IMR-90 (cell line): ENCODE measurements at regions not wholly inside any gene's neighbourhood (a gene's known extent, or its start where the extent isn't known, plus 50 kb on each side); places are given as distances from the start of the nearest gene placed in this dataset.

ENCODE experiments used
- ATAC-seq: fragments of 200-7000 bp; cut with Tn5 transposase; 2 replicates; pipeline ENCODE4 v1.9.1; 2020; ENCODE audit warnings: low read depth, mild to moderate bottlenecking, moderate library complexity
- BruUV-seq: library from RNA; stranded (reverse); fragments of 400-500 nt; replicated peaks from 2 replicates; lab custom pipeline; 2021; lab: Mats Ljungman, UMichigan
- CTCF ChIA-PET: fragments of 300-600 bp; formaldehyde crosslinking; extraction: SDS; loops from one replicate; lab custom pipeline; 2021; ENCODE audit warnings: antibody characterized with exemption; lab: Yijun Ruan, JAX
- POLR2A ChIA-PET: fragments of 300-600 bp; sonication (Branson Sonifier 250); formaldehyde crosslinking; loops from one replicate; lab custom pipeline; 2022; ENCODE audit warnings: antibody characterized with exemption; ENCODE audit not compliant: unreplicated experiment; lab: Charles Lee
- DNase-seq: peaks from one replicate; pipeline ENCODE4 v3.0.0; 2013
- H2AFZ ChIP-seq: replicated peaks from 2 replicates; pipeline ENCODE3; 2013; ENCODE audit warnings: low read length, mild to moderate bottlenecking; ENCODE audit not compliant: poor library complexity
- H2AK5ac ChIP-seq: 2 replicates; pipeline ENCODE4 v1.6.1; 2013; ENCODE audit warnings: low read depth, low read length, inconsistent platforms
- H2AK9ac ChIP-seq: replicated peaks from 2 replicates; pipeline ENCODE3; 2013; ENCODE audit warnings: mild to moderate bottlenecking, low read depth, low read length, moderate library complexity; ENCODE audit not compliant: poor library complexity
- H2BK120ac ChIP-seq: 2 replicates; pipeline ENCODE4 v1.6.1; 2013; ENCODE audit warnings: low read depth, low read length, inconsistent platforms
- H2BK15ac ChIP-seq: 3 replicates; pipeline ENCODE4 v1.6.1; 2013; ENCODE audit warnings: low read depth, low read length, inconsistent platforms
- H2BK20ac ChIP-seq: 2 replicates; pipeline ENCODE4 v1.6.1; 2013; ENCODE audit warnings: low read depth, mild to moderate bottlenecking, inconsistent platforms, low read length, moderate library complexity
- H2BK5ac ChIP-seq: 2 replicates; pipeline ENCODE4 v1.6.1; 2013; ENCODE audit warnings: mild to moderate bottlenecking, low read depth, low read length, inconsistent platforms; ENCODE audit not compliant: poor library complexity, severe bottlenecking
- H3K14ac ChIP-seq: replicated peaks from 2 replicates; pipeline ENCODE4 v1.6.1; 2013; ENCODE audit warnings: low read depth, low read length, inconsistent platforms
- H3K18ac ChIP-seq: 2 replicates; pipeline ENCODE4 v1.6.1; 2013; ENCODE audit warnings: low read depth, low read length, control low read depth
- H3K23ac ChIP-seq: 2 replicates; pipeline ENCODE4 v1.6.1; 2013; ENCODE audit warnings: low read depth, low read length, inconsistent platforms
- H3K27ac ChIP-seq: 2 replicates; pipeline ENCODE4 v1.5.1; 2013; ENCODE audit warnings: mild to moderate bottlenecking, control low read depth, low read length; ENCODE audit not compliant: insufficient read depth
- H3K27me3 ChIP-seq: 2 replicates; pipeline ENCODE4 v1.6.1; 2013; ENCODE audit warnings: low read length; ENCODE audit not compliant: control insufficient read depth, insufficient read depth
- H3K36me3 ChIP-seq: 2 replicates; pipeline ENCODE4 v1.6.1; 2013; ENCODE audit warnings: low read length, mixed read lengths; ENCODE audit not compliant: control insufficient read depth, insufficient read depth
- H3K4ac ChIP-seq: 2 replicates; pipeline ENCODE4 v1.6.1; 2013; ENCODE audit warnings: low read depth, low read length, inconsistent platforms
- H3K4me1 ChIP-seq: 2 replicates; pipeline ENCODE4 v1.6.1; 2013; ENCODE audit warnings: low read length, mixed read lengths; ENCODE audit not compliant: control insufficient read depth, insufficient read depth
- H3K4me2 ChIP-seq: 2 replicates; pipeline ENCODE4 v1.6.1; 2013; ENCODE audit warnings: low read depth, mild to moderate bottlenecking, control low read depth, low read length, moderate library complexity
- H3K4me3 ChIP-seq: 2 replicates; pipeline ENCODE4 v1.5.1; 2013; ENCODE audit warnings: low read depth, mild to moderate bottlenecking, control low read depth, low read length, moderate library complexity; ENCODE audit not compliant: insufficient read depth
- H3K56ac ChIP-seq: 2 replicates; pipeline ENCODE4 v1.6.1; 2013; ENCODE audit warnings: low read length, inconsistent platforms; ENCODE audit not compliant: insufficient read depth; ENCODE audit errors: extremely low read depth
- H3K79me1 ChIP-seq, 2 experiments: 2 replicates each; pipeline ENCODE4 v1.6.1; 2013; ENCODE audit warnings: low read length in 2 of 2, inconsistent platforms in 1 of 2, low read depth in 1 of 2
- H3K9ac ChIP-seq: 2 replicates; pipeline ENCODE4 v1.6.1; 2013; ENCODE audit warnings: low read depth, low read length, control low read depth
- H3K9me1 ChIP-seq: 2 replicates; pipeline ENCODE4 v1.6.1; 2013; ENCODE audit warnings: low read length, inconsistent platforms; ENCODE audit not compliant: insufficient read depth
- H3K9me3 ChIP-seq: 2 replicates; pipeline ENCODE4 v1.6.1; 2013; ENCODE audit warnings: low read length; ENCODE audit not compliant: control insufficient read depth, insufficient read depth
- H4K20me1 ChIP-seq: 2 replicates; pipeline ENCODE4 v1.6.1; 2013; ENCODE audit warnings: low read length, inconsistent platforms; ENCODE audit not compliant: insufficient read depth
- H4K5ac ChIP-seq: 2 replicates; pipeline ENCODE4 v1.6.1; 2013; ENCODE audit warnings: mild to moderate bottlenecking, low read depth, low read length, control low read depth
- H4K8ac ChIP-seq, 2 experiments: 2 replicates each; pipeline ENCODE4 v1.6.1; 2013; ENCODE audit warnings: low read depth in 2 of 2, low read length in 2 of 2, control low read depth in 1 of 2, inconsistent platforms in 1 of 2
- H4K91ac ChIP-seq: 2 replicates; pipeline ENCODE4 v1.6.1; 2013; ENCODE audit warnings: low read depth, low read length, inconsistent platforms; ENCODE audit not compliant: insufficient read depth
- BHLHE40 ChIP-seq: fragments of 150-350 bp; IDR thresholded peaks from 2 replicates; pipeline ENCODE4 v1.6.1; 2016; ENCODE audit warnings: mild to moderate bottlenecking, low read depth, low read length
- CHD1 ChIP-seq: IDR thresholded peaks from 2 replicates; pipeline ENCODE4 v1.6.1; 2012; ENCODE audit warnings: low read depth, low read length, improper control_type of control experiment
- CTCF ChIP-seq: conservative IDR thresholded peaks from 2 replicates; pipeline ENCODE4 v1.5.1; 2012; ENCODE audit warnings: mild to moderate bottlenecking, low read depth, low read length, improper control_type of control experiment
- ELK1 ChIP-seq: fragments of 150-350 bp; IDR thresholded peaks from 2 replicates; pipeline ENCODE4 v1.6.1; 2016; ENCODE audit warnings: low read depth, mild to moderate bottlenecking, low read length, moderate library complexity, borderline replicate concordance
- MAFK ChIP-seq: IDR thresholded peaks from 2 replicates; pipeline ENCODE4 v1.6.1; 2012; ENCODE audit warnings: low read depth, low read length, improper control_type of control experiment
- MAZ ChIP-seq: IDR thresholded peaks from 2 replicates; pipeline ENCODE4 v1.6.1; 2012; ENCODE audit warnings: low read depth, mild to moderate bottlenecking, low read length, improper control_type of control experiment, moderate library complexity, borderline replicate concordance
- MXI1 ChIP-seq: IDR thresholded peaks from 2 replicates; pipeline ENCODE4 v1.6.1; 2012; ENCODE audit warnings: low read depth, mild to moderate bottlenecking, low read length, moderate library complexity, borderline replicate concordance
- NFE2L2 ChIP-seq: fragments of 150-350 bp; IDR thresholded peaks from 2 replicates; pipeline ENCODE4 v1.6.1; 2016; ENCODE audit warnings: low read depth, mild to moderate bottlenecking, low read length
- RAD21 ChIP-seq: IDR thresholded peaks from 2 replicates; pipeline ENCODE4 v1.6.1; 2012; ENCODE audit warnings: low read length, improper control_type of control experiment
- RCOR1 ChIP-seq: IDR thresholded peaks from 2 replicates; pipeline ENCODE4 v1.6.1; 2012; ENCODE audit warnings: mild to moderate bottlenecking, low read length, improper control_type of control experiment; ENCODE audit not compliant: insufficient replicate concordance
- RFX5 ChIP-seq: IDR thresholded peaks from 2 replicates; pipeline ENCODE4 v1.8.0; 2012; ENCODE audit warnings: low read depth, mild to moderate bottlenecking, low read length, moderate library complexity
- SMC3 ChIP-seq: fragments of 150-350 bp; IDR thresholded peaks from 2 replicates; pipeline ENCODE4 v1.6.1; 2016; ENCODE audit warnings: low read depth, mild to moderate bottlenecking, antibody characterized with exemption, low read length, moderate library complexity
- USF2 ChIP-seq: fragments of 150-350 bp; IDR thresholded peaks from 2 replicates; pipeline ENCODE4 v1.6.1; 2017; ENCODE audit warnings: mild to moderate bottlenecking, antibody characterized with exemption, low read length, low read depth
- WGBS, 2 experiments: methylation state at CpG; one replicate each; pipeline versions ENCODE4 v1.1.5 to v1.1.7; 2013; ENCODE audit warnings: missing lambda C conversion rate in 2 of 2; ENCODE audit not compliant: insufficient read length in 1 of 2; ENCODE audit errors: extremely low coverage in 2 of 2; 5-methylcytosine and 5-hydroxymethylcytosine counted together
- dilution Hi-C: fragments of 300-500 bp; cut with HindIII; formaldehyde crosslinking; loops from one replicate; pipeline ENCODE4 v1.14.3; 2018; ENCODE audit warnings: low sequenced_read_pairs; ENCODE audit not compliant: unreplicated experiment
- in situ Hi-C: fragments of 300-500 bp; cut with MboI; formaldehyde crosslinking; loops from 3 replicates; pipeline ENCODE4 v1.14.3; 2019; ENCODE audit warnings: low sequenced_read_pairs, inconsistent platforms, mixed read lengths
- intact Hi-C: fragments of 100-400 bp; cut with micrococcal nuclease; formaldehyde crosslinking; loops from 2 replicates; pipeline ENCODE4 v1.10.0; 2022

GRCh38 chr18:41790687-41791086 is 164.3 kb upstream of the PIK3C3 start:
- Histone ChIP-seq H2AK5ac (no peak overlapping the region), H3K36me3 (no peaks in the 10 kb centered on the region), H3K18ac (no peak overlapping the region), H4K20me1 (no peaks in the 10 kb centered on the region), H2BK120ac (no peak overlapping the region), H3K4ac (no peak overlapping the region), H2BK5ac (no peak overlapping the region), H3K9ac (no peak overlapping the region), H3K14ac (no peak overlapping the region), H2BK15ac (no peak overlapping the region), H3K4me1 (no peaks in the 10 kb centered on the region), H2AFZ (no peak overlapping the region), H3K4me2 (no peak overlapping the region), H3K27ac (no peak overlapping the region), H3K9me1 (no peaks in the 10 kb centered on the region), H4K8ac (no peak overlapping the region), H3K27me3 (no peaks in the 10 kb centered on the region), H3K56ac (no peak overlapping the region), H4K5ac (no peak overlapping the region), H3K79me1 (no peaks in the 10 kb centered on the region), H3K4me3 (no peak overlapping the region), H3K23ac (no peak overlapping the region), H2BK20ac (no peak overlapping the region), H2AK9ac (no peak overlapping the region), H3K9me3 (no peaks in the 10 kb centered on the region), H4K91ac (no peak overlapping the region)
- intact Hi-C loops (no loop called here), in situ Hi-C loops (no loop called here), dilution Hi-C loops (no loop called here)
- DNase-seq (no peak), ATAC-seq (no peak)
- 20% methylated on average over 1 of the region's 5 CpGs; no CpG with 5 or more reads in 1 of the 2 experiments for WGBS, 2 experiments
- CTCF ChIA-PET, result no interaction called here
- TF ChIP-seq RFX5 (no peak), RAD21 (no peak), RCOR1 (no peak), NFE2L2 (no peak), ELK1 (no peak), CHD1 (no peak), CTCF (no peak), SMC3 (no peak), MAZ (no peak), USF2 (no peak), MXI1 (no peak), BHLHE40 (no peak), MAFK (no peak)
- BruUV-seq, result no TSS peak
- POLR2A ChIA-PET, result no interaction called here
